Hepatocyte (in vitro differentiated cells): ENCODE measurements at regions not wholly inside any gene's neighbourhood (a gene's known extent, or its start where the extent isn't known, plus 50 kb on each side); places are given as distances from the start of the nearest gene placed in this dataset.

ENCODE experiments used
- DNase-seq: peaks from one replicate; pipeline ENCODE4 v3.0.0-alpha.2; 2016; ENCODE audit warnings: low spot score
- H2AFZ ChIP-seq: fragments of 200-600 bp; sonication (generic); 2 replicates; pipeline ENCODE4 v1.6.0; 2016; ENCODE audit warnings: antibody characterized with exemption, mild to moderate bottlenecking
- H3K27ac ChIP-seq: fragments of 200-600 bp; sonication (generic); 2 replicates; pipeline ENCODE4 v1.5.1; 2016; ENCODE audit warnings: mild to moderate bottlenecking
- H3K27me3 ChIP-seq: fragments of 200-600 bp; sonication (generic); 2 replicates; pipeline ENCODE4 v1.6.1; 2016
- H3K36me3 ChIP-seq: fragments of 200-600 bp; sonication (generic); replicated peaks from 2 replicates; pipeline ENCODE4 v1.5.1; 2016; ENCODE audit warnings: low read depth; ENCODE audit not compliant: insufficient read depth
- H3K4me1 ChIP-seq: fragments of 200-600 bp; sonication (generic); 2 replicates; pipeline ENCODE4 v1.5.1; 2016; ENCODE audit warnings: mild to moderate bottlenecking, moderate library complexity; ENCODE audit not compliant: insufficient read depth
- H3K4me2 ChIP-seq: fragments of 200-600 bp; sonication (generic); 2 replicates; pipeline ENCODE4 v1.6.0; 2016
- H3K4me3 ChIP-seq: fragments of 200-600 bp; sonication (generic); 2 replicates; pipeline ENCODE4 v1.5.1; 2016; ENCODE audit warnings: mild to moderate bottlenecking
- H3K79me2 ChIP-seq: fragments of 200-600 bp; sonication (generic); 2 replicates; pipeline ENCODE4 v1.6.0; 2017; ENCODE audit warnings: mild to moderate bottlenecking
- H3K9me2 ChIP-seq: fragments of 200-600 bp; sonication (generic); replicated peaks from 2 replicates; pipeline ENCODE4 v1.6.0; 2017; ENCODE audit warnings: mild to moderate bottlenecking; ENCODE audit not compliant: insufficient read depth
- H3K9me3 ChIP-seq: fragments of 200-600 bp; sonication (generic); 2 replicates; pipeline ENCODE4 v1.5.1; 2016; ENCODE audit warnings: low read depth, mild to moderate bottlenecking
- H4K20me1 ChIP-seq: fragments of 200-600 bp; sonication (generic); 2 replicates; pipeline ENCODE4 v1.6.0; 2016; ENCODE audit warnings: mild to moderate bottlenecking; ENCODE audit not compliant: insufficient read depth, poor library complexity, severe bottlenecking
- CTCF ChIP-seq: fragments of 200-600 bp; sonication (generic); IDR thresholded peaks from 2 replicates; pipeline ENCODE4 v1.5.1; 2016; ENCODE audit warnings: antibody characterized with exemption, mild to moderate bottlenecking; ENCODE audit not compliant: poor library complexity
- EZH2 ChIP-seq: fragments of 200-600 bp; sonication (generic); IDR thresholded peaks from 2 replicates; pipeline ENCODE4 v1.6.1; 2016; ENCODE audit warnings: antibody characterized with exemption, mild to moderate bottlenecking, borderline replicate concordance
- EZH2phosphoT487 ChIP-seq: fragments of 200-600 bp; sonication (generic); IDR thresholded peaks from one replicate; pipeline ENCODE4 v1.6.1; 2018; ENCODE audit warnings: antibody characterized with exemption, mild to moderate bottlenecking, low read depth, moderate library complexity; ENCODE audit not compliant: unreplicated experiment, severe bottlenecking
- WGBS: methylation state at CpG from one replicate; pipeline ENCODE4 v1.1.6; 2016; ENCODE audit warnings: low lambda C conversion rate; ENCODE audit errors: missing lambda C conversion rate; 5-methylcytosine and 5-hydroxymethylcytosine counted together

- Histone ChIP-seq H3K36me3 (no peaks in the 10 kb centered on the region), H3K27me3 (no peaks in the 10 kb centered on the region), H4K20me1 (no peaks in the 10 kb centered on the region), H3K4me2 (no peak overlapping the region), H3K9me2 (no peaks in the 10 kb centered on the region), H3K4me3 (no peak overlapping the region), H2AFZ (no peak overlapping the region), H3K9me3 (no peaks in the 10 kb centered on the region), H3K79me2 (no peaks in the 10 kb centered on the region), H3K4me1 (no peaks in the 10 kb centered on the region), H3K27ac (no peak overlapping the region)
- DNase-seq, result no peak
- no peak for TF ChIP-seq EZH2
- TF ChIP-seq CTCF, result no peak
- no peak for TF ChIP-seq EZH2phosphoT487
- 88% methylated on average over 14 of the region's 14 CpGs for WGBS
These were observed 103.8 kb upstream of the PRR20G start for GRCh38 chr3:127391436-127392155.

GRCh38 chr3:127390365-127391025 lies 102.6 kb upstream of the PRR20G start:
- no peaks in the 10 kb centered on the region for H4K20me1 ChIP-seq
- TF ChIP-seq EZH2, result no peak
- TF ChIP-seq CTCF, result no peak
- no peak for TF ChIP-seq EZH2phosphoT487
- 90% methylated on average over 14 of the region's 15 CpGs for WGBS
- DNase-seq, result no peak
- no peaks in the 10 kb centered on the region for H3K27me3 ChIP-seq
- H3K36me3 ChIP-seq, result no peaks in the 10 kb centered on the region
- no peak overlapping the region for H3K4me2 ChIP-seq
- no peak overlapping the region for H2AFZ ChIP-seq
- no peaks in the 10 kb centered on the region for H3K79me2 ChIP-seq
- no peak overlapping the region for H3K27ac ChIP-seq
- no peaks in the 10 kb centered on the region for H3K9me2 ChIP-seq
- no peaks in the 10 kb centered on the region for H3K4me1 ChIP-seq
- H3K4me3 ChIP-seq, result no peak overlapping the region
- no peaks in the 10 kb centered on the region for H3K9me3 ChIP-seq

- Histone ChIP-seq H3K27ac (no peak overlapping the region), H3K9me3 (no peaks in the 10 kb centered on the region), H3K9me2 (no peaks in the 10 kb centered on the region), H3K36me3 (no peaks in the 10 kb centered on the region), H3K4me3 (no peak overlapping the region), H3K79me2 (no peaks in the 10 kb centered on the region), H4K20me1 (no peaks in the 10 kb centered on the region), H2AFZ (no peak overlapping the region), H3K4me2 (no peak overlapping the region), H3K4me1 (no peaks in the 10 kb centered on the region), H3K27me3 (no peaks in the 10 kb centered on the region)
- WGBS, result 95% methylated on average over 2 of the region's 2 CpGs
- TF ChIP-seq EZH2phosphoT487 (no peak), CTCF (no peak), EZH2 (no peak)
- DNase-seq, result no peak
These were observed 102.1 kb upstream of the PRR20G start for GRCh38 chr3:127389913-127390312.
